ENCODE measurements at regions not wholly inside any gene's neighbourhood (a gene's known extent, or its start where the extent isn't known, plus 50 kb on each side); places are given as distances from the start of the nearest gene placed in this dataset.

GRCh38 chr15:95588056-95588455 lies 742.4 kb upstream of the NR2F2 start:
- no peaks in the 10 kb centered on the region for H3K27me3 ChIP-seq
- no peaks in the 10 kb centered on the region for H3K9me3 ChIP-seq (ENCODE audit: low read depth)
- H3K4me3 ChIP-seq: no peak overlapping the region
- TF ChIP-seq, protein P1, sequence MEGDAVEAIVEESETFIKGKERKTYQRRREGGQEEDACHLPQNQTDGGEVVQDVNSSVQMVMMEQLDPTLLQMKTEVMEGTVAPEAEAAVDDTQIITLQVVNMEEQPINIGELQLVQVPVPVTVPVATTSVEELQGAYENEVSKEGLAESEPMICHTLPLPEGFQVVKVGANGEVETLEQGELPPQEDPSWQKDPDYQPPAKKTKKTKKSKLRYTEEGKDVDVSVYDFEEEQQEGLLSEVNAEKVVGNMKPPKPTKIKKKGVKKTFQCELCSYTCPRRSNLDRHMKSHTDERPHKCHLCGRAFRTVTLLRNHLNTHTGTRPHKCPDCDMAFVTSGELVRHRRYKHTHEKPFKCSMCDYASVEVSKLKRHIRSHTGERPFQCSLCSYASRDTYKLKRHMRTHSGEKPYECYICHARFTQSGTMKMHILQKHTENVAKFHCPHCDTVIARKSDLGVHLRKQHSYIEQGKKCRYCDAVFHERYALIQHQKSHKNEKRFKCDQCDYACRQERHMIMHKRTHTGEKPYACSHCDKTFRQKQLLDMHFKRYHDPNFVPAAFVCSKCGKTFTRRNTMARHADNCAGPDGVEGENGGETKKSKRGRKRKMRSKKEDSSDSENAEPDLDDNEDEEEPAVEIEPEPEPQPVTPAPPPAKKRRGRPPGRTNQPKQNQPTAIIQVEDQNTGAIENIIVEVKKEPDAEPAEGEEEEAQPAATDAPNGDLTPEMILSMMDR (IDR thresholded peaks at IDR 0.05; ENCODE audit: low read depth, low read length): no peak
- no peaks in the 10 kb centered on the region for H3K36me3 ChIP-seq
- H3K27ac ChIP-seq: no peak overlapping the region
- H3K4me1 ChIP-seq (ENCODE audit: low read depth): peaks cover 8% of the 10 kb centered on the region
- DNase-seq (ENCODE audit: low read depth in 1 of 2, low spot score in 1 of 2): no peak

DNA sequence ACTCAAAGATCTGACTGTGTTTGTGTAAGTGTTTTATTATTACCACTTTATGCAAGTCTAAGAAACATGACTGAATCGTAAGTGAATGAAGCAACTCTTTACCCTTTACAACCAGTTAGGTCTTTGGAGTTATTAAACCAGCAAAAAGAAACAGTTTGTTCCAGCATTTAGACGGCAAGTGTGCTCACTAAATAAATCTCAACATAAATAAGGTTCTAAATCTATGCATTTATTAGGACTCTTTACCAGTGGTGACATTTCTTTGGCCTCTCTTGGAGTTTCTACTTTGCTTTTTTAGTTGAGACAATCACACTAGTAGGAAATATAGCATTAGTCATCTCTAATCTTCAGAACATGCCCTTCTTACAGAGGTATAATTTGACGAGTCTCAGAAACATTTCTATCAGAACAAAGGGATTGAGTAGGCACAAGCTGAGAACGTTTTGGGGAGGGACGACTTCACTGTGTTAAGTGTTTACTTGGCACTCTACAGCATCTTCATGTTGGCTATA lies 739.9 kb upstream of the NR2F2 start:
- no peaks in the 10 kb centered on the region for H3K9me3 ChIP-seq (ENCODE audit: low read depth)

GRCh38 chr15:95591270-95591669 lies 739.2 kb upstream of the NR2F2 start:
- Histone ChIP-seq H3K4me1 (ENCODE audit: low read depth) (peaks cover 13% of the 10 kb centered on the region), H3K27me3 (no peaks in the 10 kb centered on the region), H3K36me3 (no peaks in the 10 kb centered on the region), H3K9me3 (ENCODE audit: low read depth) (no peaks in the 10 kb centered on the region), H3K4me3 (no peak overlapping the region), H3K27ac (no peak overlapping the region)
- no peak for DNase-seq (ENCODE audit: low read depth in 1 of 2, low spot score in 1 of 2)
- TF ChIP-seq, protein P1 (IDR thresholded peaks at IDR 0.05; ENCODE audit: low read depth, low read length): no peak

More for the DNA sequence above, 739.9 kb upstream of the NR2F2 start:
- peak in 1 of 2 donors; percentile 54 for DNase-seq (ENCODE audit: low read depth in 1 of 2, low spot score in 1 of 2)
- no peaks in the 10 kb centered on the region for H3K27me3 ChIP-seq
- H3K27ac ChIP-seq: no peak overlapping the region
- no peak overlapping the region for H3K4me3 ChIP-seq
- TF ChIP-seq, protein P1 (IDR thresholded peaks at IDR 0.05; ENCODE audit: low read depth, low read length): no peak
- H3K36me3 ChIP-seq: no peaks in the 10 kb centered on the region
- peaks cover 13% of the 10 kb centered on the region for H3K4me1 ChIP-seq (ENCODE audit: low read depth)

DNA sequence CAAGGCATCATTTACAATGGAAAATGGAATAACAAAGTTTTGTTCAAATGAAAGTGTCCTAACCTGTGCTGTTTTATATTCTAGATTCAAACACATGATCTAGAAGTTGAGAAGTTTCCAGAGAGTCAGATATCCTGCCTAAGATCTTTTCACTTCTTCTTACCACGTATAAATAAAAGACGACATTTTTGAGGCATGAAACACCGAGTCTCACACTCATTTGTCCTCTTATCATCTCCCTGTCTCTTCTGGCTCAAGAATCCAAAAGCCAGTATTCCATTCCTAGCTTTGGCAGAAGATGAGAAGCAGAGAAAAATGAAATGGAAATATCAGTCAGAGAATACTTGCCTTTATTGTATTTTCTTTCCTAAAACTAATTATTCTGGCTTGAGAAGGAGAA lies 738.6 kb upstream of the NR2F2 start:
- no peak for DNase-seq (ENCODE audit: low read depth in 1 of 2, low spot score in 1 of 2)
- H3K4me3 ChIP-seq: no peak overlapping the region
- no peaks in the 10 kb centered on the region for H3K27me3 ChIP-seq
- peaks cover 13% of the 10 kb centered on the region for H3K4me1 ChIP-seq (ENCODE audit: low read depth)
- TF ChIP-seq, protein P1 (IDR thresholded peaks at IDR 0.05; ENCODE audit: low read depth, low read length): no peak
- no peaks in the 10 kb centered on the region for H3K36me3 ChIP-seq
- no peak overlapping the region for H3K27ac ChIP-seq
- H3K9me3 ChIP-seq (ENCODE audit: low read depth): no peaks in the 10 kb centered on the region

DNA sequence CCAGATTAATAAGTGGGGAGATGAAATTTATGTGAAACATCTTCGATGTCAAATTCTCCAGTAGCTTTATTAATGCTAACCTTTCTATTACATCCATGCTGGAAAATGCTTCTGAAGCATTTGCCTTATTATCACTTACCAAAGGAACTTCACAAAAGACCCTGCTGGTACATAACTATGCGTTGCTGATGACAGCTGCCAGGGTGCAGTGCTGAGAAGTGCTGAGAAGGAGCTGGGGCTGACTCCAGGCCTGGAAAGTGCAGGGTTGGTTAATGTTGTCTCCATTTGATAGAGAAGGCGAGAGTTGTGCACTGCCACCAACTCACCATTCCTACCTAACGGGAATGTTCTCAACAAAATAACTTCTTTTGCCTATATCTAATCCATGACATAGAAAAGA lies 736.0 kb upstream of the NR2F2 start:
- Histone ChIP-seq H3K9me3 (ENCODE audit: low read depth) (no peaks in the 10 kb centered on the region), H3K4me3 (no peak overlapping the region), H3K27ac (no peak overlapping the region), H3K4me1 (ENCODE audit: low read depth) (peaks cover 13% of the 10 kb centered on the region), H3K36me3 (no peaks in the 10 kb centered on the region), H3K27me3 (no peaks in the 10 kb centered on the region)
- TF ChIP-seq, protein P1 (IDR thresholded peaks at IDR 0.05; ENCODE audit: low read depth, low read length): no peak
- DNase-seq (ENCODE audit: low read depth in 1 of 2, low spot score in 1 of 2): peak in 1 of 2 donors; percentile 68

- H3K9me3 ChIP-seq (ENCODE audit: low read depth): no peaks in the 10 kb centered on the region
- TF ChIP-seq, protein P1 (IDR thresholded peaks at IDR 0.05; ENCODE audit: low read depth, low read length): no peak
- no peak overlapping the region for H3K27ac ChIP-seq
- no peaks in the 10 kb centered on the region for H3K36me3 ChIP-seq
- peaks cover 5% of the 10 kb centered on the region for H3K4me1 ChIP-seq (ENCODE audit: low read depth)
- DNase-seq (ENCODE audit: low read depth in 1 of 2, low spot score in 1 of 2): no peak
- H3K4me3 ChIP-seq: no peak overlapping the region
- H3K27me3 ChIP-seq: no peaks in the 10 kb centered on the region
Measured at GRCh38 chr15:95595759-95596158, 734.7 kb upstream of the NR2F2 start.

Data from cardiac muscle cell (in vitro differentiated cells and primary cell).